ENCODE measurements at regions not wholly inside any gene's neighbourhood (a gene's known extent, or its start where the extent isn't known, plus 50 kb on each side); places are given as distances from the start of the nearest gene placed in this dataset.

- TF ChIP-seq CTCF (IDR thresholded peaks at IDR 0.05; ENCODE audit: insufficient read depth, low read depth, low read length, missing control alignments) = no peak
- no peak overlapping the region for H3K4me3 ChIP-seq (ENCODE audit: low read depth, low read length)
- no peak for DNase-seq (ENCODE audit: low read depth)
Measured at GRCh38 chr17:51441431-51441830, 181.1 kb downstream of the UTP18 start.

DNA sequence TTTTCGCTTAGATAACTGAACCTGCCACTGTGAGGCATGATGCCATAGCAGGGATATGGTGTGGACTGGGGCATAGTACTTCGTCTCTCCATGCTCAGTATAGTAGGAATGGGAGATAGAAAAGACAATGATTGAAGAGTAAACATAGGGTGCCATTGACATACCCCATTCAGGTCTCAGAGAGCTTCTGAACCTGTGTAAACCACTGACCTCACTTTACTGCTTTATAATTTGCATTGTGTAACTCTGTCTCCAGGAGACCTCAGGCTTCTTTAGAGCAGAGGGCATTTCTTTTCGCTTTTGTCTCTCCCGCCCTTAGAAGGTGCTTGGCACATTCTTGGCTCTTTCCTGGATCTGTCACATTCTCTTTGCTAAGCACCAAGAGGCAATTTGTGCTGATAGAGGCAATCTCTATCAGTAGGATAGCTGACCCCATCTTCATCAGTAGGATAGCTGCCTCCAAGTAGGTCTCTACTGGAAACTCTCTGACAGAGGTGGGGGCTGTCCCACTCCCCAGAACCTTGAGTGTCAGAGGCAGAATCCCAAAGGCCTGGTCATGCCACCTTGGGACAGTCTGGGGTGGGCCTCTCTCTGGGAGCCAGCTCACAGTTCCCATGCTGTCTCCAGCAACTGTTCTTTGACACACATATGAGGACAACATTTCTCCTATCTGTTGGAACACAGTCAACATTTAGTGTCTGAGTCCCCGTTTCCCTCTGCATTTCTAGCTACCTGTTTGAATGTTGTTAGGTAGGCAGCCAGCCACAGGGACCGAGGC lies 181.9 kb downstream of the UTP18 start:
- DNase-seq (ENCODE audit: low read depth) = no peak
- H3K4me3 ChIP-seq (ENCODE audit: low read depth, low read length) = no peak overlapping the region
- TF ChIP-seq CTCF (IDR thresholded peaks at IDR 0.05; ENCODE audit: insufficient read depth, low read depth, low read length, missing control alignments) = no peak

DNA sequence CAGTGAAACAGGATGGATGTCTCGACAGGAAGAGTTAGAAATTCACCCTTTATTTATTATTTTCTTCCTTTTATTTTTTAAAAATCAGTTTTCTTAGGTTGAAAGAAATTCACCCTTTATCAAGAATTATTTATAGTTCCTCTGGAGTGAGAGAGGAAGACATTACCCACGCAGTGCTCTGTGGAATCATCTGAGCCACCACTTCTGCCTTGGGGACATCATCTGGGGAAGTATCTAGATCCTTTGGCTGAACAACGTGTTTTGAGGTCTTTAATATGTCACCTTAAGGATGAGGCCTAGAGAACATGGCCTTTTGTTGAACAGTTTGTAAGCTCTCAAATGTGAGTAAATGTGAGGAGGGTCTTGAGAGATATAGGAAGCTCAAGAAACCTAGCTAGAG lies 183.3 kb downstream of the UTP18 start:
- DNase-seq (ENCODE audit: low read depth) = no peak
- TF ChIP-seq CTCF (IDR thresholded peaks at IDR 0.05; ENCODE audit: insufficient read depth, low read depth, low read length, missing control alignments) = no peak
- H3K4me3 ChIP-seq (ENCODE audit: low read depth, low read length) = no peak overlapping the region

DNA sequence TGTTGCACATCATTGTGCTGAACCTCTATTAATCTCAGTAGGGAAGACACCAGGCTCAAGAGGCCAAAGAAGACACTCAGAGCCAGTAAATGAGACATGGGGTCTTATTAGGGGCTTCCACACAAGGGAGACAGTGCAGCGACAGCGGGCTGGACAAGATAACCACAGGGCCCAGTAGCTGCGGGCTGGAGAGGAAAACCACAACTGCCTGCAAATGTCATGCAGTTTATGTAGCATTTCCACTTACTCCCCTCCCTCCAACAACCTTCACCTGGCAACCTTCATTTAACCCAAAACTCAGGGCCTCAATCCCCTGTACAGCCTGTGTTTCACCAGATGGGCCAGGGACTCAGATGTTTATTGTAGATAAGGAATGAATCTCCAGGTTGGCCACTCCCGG lies 185.6 kb downstream of the UTP18 start:
- no peak for TF ChIP-seq CTCF (IDR thresholded peaks at IDR 0.05; ENCODE audit: insufficient read depth, low read depth, low read length, missing control alignments)
- DNase-seq (ENCODE audit: low read depth) = no peak
- H3K4me3 ChIP-seq (ENCODE audit: low read depth, low read length) = no peak overlapping the region

DNA sequence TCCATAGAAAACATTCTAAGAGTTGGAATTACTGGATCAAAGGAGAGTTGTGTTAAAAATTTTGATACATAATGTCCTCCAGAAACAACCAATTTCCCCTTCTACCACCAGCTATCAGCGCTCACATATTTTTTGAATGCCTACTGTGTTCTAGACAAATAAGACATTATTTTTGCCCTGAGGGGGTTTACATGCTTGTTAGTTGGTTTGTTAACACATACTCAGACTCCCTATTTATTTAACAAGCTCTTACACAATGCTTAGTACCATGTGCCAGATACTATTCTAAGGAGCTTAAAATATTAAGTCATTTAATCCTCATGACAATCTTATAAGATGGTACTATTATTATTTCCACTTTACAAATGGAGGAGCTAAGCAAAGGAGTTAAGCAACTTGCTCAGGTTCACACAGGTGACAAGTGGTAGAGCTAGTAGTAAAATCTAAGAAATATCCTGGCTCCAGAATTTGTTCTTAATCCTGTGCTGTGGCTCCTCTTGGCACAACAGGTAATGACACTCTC lies 194.2 kb downstream of the UTP18 start:
- no peak for TF ChIP-seq CTCF (IDR thresholded peaks at IDR 0.05; ENCODE audit: insufficient read depth, low read depth, low read length, missing control alignments)
- DNase-seq (ENCODE audit: low read depth) = no peak
- H3K4me3 ChIP-seq (ENCODE audit: low read depth, low read length) = no peak overlapping the region

DNA sequence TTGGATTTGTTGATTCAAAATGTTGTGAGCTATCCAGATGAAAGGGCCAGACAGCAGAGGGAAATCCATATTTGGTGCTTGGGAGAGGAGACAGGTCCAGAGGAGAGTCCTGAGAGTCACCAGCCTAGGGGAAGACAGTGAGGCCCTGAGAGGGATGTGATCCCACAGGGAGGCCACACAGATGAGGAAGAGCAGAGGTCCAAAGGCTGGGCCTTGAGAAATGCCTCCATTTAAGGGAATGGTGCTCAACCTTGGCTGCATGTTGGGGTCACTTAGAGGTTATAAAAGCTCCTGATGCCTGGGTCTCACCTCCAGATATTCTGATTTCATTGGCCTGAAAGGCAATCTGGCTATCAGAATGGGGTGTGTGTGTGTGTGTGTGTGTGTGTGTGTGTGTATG lies 194.9 kb downstream of the UTP18 start:
- no peak overlapping the region for H3K4me3 ChIP-seq (ENCODE audit: low read depth, low read length)
- no peak for TF ChIP-seq CTCF (IDR thresholded peaks at IDR 0.05; ENCODE audit: insufficient read depth, low read depth, low read length, missing control alignments)
- no peak for DNase-seq (ENCODE audit: low read depth)

GRCh38 chr17:51455931-51456330 lies 195.6 kb downstream of the UTP18 start:
- TF ChIP-seq CTCF (IDR thresholded peaks at IDR 0.05; ENCODE audit: insufficient read depth, low read depth, low read length, missing control alignments) = no peak
- DNase-seq (ENCODE audit: low read depth) = no peak
- no peak overlapping the region for H3K4me3 ChIP-seq (ENCODE audit: low read depth, low read length)
